ENCODE measurements at regions not wholly inside any gene's neighbourhood (a gene's known extent, or its start where the extent isn't known, plus 50 kb on each side); places are given as distances from the start of the nearest gene placed in this dataset.

DNA sequence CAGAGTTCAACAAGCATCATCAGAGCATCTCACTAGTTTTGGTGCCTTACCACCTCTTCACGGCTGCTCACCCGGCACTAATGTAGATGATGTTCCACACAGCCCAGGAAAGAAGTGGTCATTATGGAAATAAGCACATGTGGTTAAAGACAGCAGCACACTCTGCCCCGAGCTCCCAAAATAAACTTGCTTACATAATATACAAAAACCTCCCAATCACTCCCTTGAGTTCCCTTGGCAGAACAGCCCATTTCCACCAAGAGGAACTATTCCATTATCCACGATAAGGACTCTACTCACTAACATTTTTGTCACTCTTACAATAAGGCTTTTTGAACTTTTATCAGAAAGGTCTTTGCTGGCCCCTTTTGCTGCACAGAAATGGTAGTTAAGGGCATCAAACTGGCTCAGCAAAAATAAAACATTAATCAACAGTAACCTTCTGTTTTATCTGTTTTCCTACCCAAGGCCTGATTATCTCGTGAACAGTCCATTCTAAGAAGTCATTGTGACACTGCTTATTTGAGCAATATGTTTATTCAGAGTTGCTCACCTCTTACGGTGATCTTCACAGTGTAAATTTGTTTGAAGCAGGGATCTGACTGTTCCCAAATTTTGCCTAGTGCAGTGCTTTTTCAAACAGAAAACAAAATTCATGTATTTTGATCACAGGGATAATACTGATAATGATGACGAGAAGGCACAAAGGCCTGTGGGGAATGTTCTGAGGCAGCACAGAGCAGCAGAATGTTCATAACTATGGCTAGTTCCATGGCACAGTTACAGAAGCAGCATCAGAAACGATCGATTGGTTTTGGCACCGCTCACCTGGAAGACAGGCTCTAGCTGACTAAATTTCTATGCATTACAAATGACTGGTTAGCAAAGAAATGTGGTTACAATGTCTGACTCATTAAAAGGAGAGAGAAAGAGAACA is 399.8 kb upstream of the PIK3R1 start:
- TF ChIP-seq, protein P1, sequence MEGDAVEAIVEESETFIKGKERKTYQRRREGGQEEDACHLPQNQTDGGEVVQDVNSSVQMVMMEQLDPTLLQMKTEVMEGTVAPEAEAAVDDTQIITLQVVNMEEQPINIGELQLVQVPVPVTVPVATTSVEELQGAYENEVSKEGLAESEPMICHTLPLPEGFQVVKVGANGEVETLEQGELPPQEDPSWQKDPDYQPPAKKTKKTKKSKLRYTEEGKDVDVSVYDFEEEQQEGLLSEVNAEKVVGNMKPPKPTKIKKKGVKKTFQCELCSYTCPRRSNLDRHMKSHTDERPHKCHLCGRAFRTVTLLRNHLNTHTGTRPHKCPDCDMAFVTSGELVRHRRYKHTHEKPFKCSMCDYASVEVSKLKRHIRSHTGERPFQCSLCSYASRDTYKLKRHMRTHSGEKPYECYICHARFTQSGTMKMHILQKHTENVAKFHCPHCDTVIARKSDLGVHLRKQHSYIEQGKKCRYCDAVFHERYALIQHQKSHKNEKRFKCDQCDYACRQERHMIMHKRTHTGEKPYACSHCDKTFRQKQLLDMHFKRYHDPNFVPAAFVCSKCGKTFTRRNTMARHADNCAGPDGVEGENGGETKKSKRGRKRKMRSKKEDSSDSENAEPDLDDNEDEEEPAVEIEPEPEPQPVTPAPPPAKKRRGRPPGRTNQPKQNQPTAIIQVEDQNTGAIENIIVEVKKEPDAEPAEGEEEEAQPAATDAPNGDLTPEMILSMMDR (IDR thresholded peaks at IDR 0.05; ENCODE audit: insufficient read depth, low read length, poor library complexity, severe bottlenecking) = no peak
- no peak for TF ChIP-seq EZH2phosphoT487 (conservative IDR thresholded peaks at IDR 0.05; ENCODE audit: low read length)
